Right ventricle myocardium superior (tissue), 1 donor: ENCODE measurements at regions not wholly inside any gene's neighbourhood (a gene's known extent, or its start where the extent isn't known, plus 50 kb on each side); places are given as distances from the start of the nearest gene placed in this dataset.
"Not testable (repeated sequence)": the region's sequence is repeated elsewhere in the genome, so short reads cannot be mapped to it uniquely, and the experiment has no call there.

Source experiments
- ATAC-seq: fragments of 200-7000 bp; cut with Tn5 transposase; one replicate; pipeline ENCODE4 v1.9.1; 2020; ENCODE audit warnings: mild to moderate bottlenecking; ENCODE audit not compliant: poor library complexity
- DNase-seq: peaks from one replicate; pipeline ENCODE4 v3.0.0-alpha.2; 2020
- intact Hi-C: fragments of 100-400 bp; cut with DNase I; formaldehyde crosslinking; loops from one replicate; pipeline ENCODE4 v1.11.2; 2022
- donor health status: DM: no; HTN: yes; CAD: no; lungs with severe emphysema.

- DNase-seq (peak; percentile 81), ATAC-seq (peak; percentile 97)
- intact Hi-C loops = no loop called here
Measured at GRCh38 chr3:177705976-177706823, 508.9 kb upstream of the TBL1XR1 start.

- ATAC-seq, intact Hi-C loops, DNase-seq: not testable (repeated sequence)
Measured at GRCh38 chr3:177709470-177709869, 512.2 kb upstream of the TBL1XR1 start.

GRCh38 chr3:177710506-177710905, 513.2 kb upstream of the TBL1XR1 start:
- intact Hi-C loops = no loop called here
- no peak for DNase-seq

GRCh38 chr3:177711637-177712036, 514.4 kb upstream of the TBL1XR1 start:
- DNase-seq (no peak), ATAC-seq (no peak)
- intact Hi-C loops = no loop called here

More at GRCh38 chr3:177710506-177710905, 513.2 kb upstream of the TBL1XR1 start:
- no peak for ATAC-seq

GRCh38 chr3:177713928-177714900, 516.9 kb upstream of the TBL1XR1 start:
- DNase-seq (no peak), ATAC-seq (peak; percentile 51)
- intact Hi-C loops = no loop called here

- DNase-seq (no peak), ATAC-seq (no peak)
- intact Hi-C loops = no loop called here
Measured at GRCh38 chr3:177714945-177715344, 517.7 kb upstream of the TBL1XR1 start.

- intact Hi-C loops = no loop called here
- no peak for ATAC-seq
- no peak for DNase-seq
Measured at GRCh38 chr3:177715980-177716379, 518.7 kb upstream of the TBL1XR1 start.

GRCh38 chr3:177720927-177721326, 523.6 kb upstream of the TBL1XR1 start:
- intact Hi-C loops = loop anchor here (10.0 kb wide), 1 partner anchor 356 kb away; no protein-coding TSS in a partner anchor

GRCh38 chr3:177721864-177722785, 524.8 kb upstream of the TBL1XR1 start:
- no peak for DNase-seq
- intact Hi-C loops = loop anchor here (10.0 kb wide), 1 partner anchor 357 kb away; no protein-coding TSS in a partner anchor
- ATAC-seq = no peak

More at GRCh38 chr3:177720927-177721326, 523.6 kb upstream of the TBL1XR1 start:
- not testable (repeated sequence) for ATAC-seq, DNase-seq

- intact Hi-C loops = loop anchor here (10.0 kb wide), 1 partner anchor 359 kb away; no protein-coding TSS in a partner anchor
- ATAC-seq (peak; percentile 94), DNase-seq (peak; percentile 80)
Measured at GRCh38 chr3:177724020-177724638, 526.8 kb upstream of the TBL1XR1 start.

GRCh38 chr3:177725165-177725564, 527.9 kb upstream of the TBL1XR1 start:
- ATAC-seq (peak; percentile 9), DNase-seq (no peak)
- intact Hi-C loops = loop anchor here (10.0 kb wide), 1 partner anchor 360 kb away; no protein-coding TSS in a partner anchor

- no peak for DNase-seq
- intact Hi-C loops = loop anchor here (10.0 kb wide), 1 partner anchor 362 kb away; no protein-coding TSS in a partner anchor
- no peak for ATAC-seq
Measured at GRCh38 chr3:177726807-177727206, 529.5 kb upstream of the TBL1XR1 start.

- intact Hi-C loops = loop anchor here (10.0 kb wide), 1 partner anchor 365 kb away; no protein-coding TSS in a partner anchor
Measured at GRCh38 chr3:177729956-177730681, 532.8 kb upstream of the TBL1XR1 start.

GRCh38 chr3:177730814-177731213, 533.5 kb upstream of the TBL1XR1 start:
- ATAC-seq (no peak), DNase-seq (no peak)
- intact Hi-C loops = no loop called here

More at GRCh38 chr3:177729956-177730681, 532.8 kb upstream of the TBL1XR1 start:
- ATAC-seq (peak; percentile 90), DNase-seq (peak; percentile 70)

- no peak for ATAC-seq
- DNase-seq = no peak
- intact Hi-C loops = no loop called here
Measured at GRCh38 chr3:177731644-177732268, 534.5 kb upstream of the TBL1XR1 start.

GRCh38 chr3:177733233-177733632, 536.0 kb upstream of the TBL1XR1 start:
- DNase-seq = no peak
- intact Hi-C loops = no loop called here
- ATAC-seq = no peak
